Embryonic facial prominence (tissue), 1 donor: ENCODE measurements at regions not wholly inside any gene's neighbourhood (a gene's known extent, or its start where the extent isn't known, plus 50 kb on each side); places are given as distances from the start of the nearest gene placed in this dataset.
A peak's percentile ranks its signal among the peaks of the same experiment; 100 is the strongest.

ENCODE experiments used
- DNase-seq: peaks from one replicate; pipeline ENCODE4 v3.0.0-alpha.2; 2016; ENCODE audit errors: extremely low spot score

DNA sequence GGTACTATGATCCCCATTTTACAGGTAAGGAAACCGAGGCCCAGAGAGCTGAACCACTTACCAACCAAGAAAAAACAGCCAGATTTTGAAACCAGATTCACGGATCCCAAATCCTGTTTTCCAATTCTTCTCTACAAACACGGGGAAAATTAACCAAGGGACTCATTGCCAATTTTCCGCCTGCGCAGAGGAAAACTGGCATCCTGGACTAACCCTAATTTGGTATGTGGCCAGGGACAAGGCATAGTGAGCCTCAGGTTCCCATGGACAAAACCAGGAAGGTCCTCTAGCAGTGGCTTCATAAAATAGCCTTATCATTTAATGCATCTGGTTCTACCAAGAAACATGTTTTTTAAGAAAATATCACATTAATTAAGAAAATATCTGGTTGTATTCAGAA is 517.3 kb downstream of the MED13L start:
- DNase-seq, result no peak

DNA sequence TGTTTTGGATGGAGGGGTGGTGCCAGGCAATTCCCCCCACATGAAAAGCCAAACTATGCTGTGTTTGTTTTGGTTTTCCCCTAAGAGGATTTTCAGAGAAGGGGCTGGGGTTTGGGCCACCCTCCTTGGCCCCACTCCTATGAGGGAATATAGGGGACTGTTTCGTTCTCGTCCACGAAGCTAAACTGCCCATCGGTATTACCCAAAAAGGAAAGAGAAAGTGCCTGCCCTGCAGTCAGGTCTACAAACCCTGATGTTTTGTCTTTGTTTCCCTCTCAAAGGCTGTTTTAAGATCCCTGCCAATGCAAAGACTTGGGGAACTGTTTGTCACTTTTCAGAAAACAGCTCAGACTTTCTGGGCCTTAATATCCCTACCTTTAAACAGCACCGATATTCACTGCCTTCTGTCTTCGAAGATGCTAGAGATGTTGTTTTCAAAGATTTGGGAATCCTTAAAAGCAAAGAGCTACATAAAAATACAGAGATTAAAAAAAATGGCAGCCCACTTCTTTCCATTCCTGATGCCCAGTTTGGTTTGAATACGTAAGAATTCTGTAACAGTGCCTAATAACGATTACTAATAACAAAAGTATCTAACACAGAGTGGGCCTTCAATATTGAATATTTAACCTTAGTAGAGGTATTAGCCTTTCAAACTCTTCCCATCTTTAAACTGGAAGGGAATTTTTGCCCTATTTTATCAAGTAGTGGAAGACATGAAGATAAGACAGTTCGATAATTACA is 518.4 kb downstream of the MED13L start:
- no peak for DNase-seq

DNA sequence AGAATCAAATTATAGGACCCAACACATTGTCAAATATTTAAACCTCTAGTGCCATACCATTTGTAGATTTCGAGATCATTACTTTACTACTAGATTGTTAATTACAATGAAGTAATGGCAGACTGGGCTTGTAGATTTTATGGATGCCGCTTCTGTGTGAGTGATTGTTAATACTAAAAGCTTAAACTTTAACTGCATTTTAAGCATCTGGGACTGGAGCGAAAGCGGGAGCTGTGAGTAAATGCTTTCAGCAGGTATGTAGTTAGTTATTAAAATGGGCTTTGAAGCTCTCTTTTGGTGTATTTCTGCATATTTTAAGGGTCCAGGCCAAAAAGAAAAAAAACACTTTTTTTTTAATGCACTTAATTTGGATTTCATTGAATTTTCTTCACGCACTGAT is 519.3 kb downstream of the MED13L start:
- no peak for DNase-seq

DNA sequence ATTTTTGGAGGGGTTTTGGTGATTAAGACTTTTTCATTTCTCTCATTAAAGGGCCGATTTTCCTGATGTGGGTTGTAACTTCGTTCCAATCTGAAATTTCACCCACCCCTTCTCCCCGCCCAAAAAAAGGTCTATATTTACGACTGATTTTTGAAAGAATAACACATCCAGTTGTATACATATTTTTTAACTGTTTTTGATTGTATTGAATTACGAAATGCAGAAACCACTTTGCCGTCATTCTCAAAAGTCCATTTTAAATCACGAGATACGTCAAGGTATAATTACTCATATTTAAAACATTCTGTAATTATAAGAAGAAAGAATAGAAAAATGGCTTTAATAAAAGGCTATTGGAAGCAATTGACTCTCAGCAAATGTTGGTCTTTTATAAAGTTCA is 520.7 kb downstream of the MED13L start:
- no peak for DNase-seq

DNA sequence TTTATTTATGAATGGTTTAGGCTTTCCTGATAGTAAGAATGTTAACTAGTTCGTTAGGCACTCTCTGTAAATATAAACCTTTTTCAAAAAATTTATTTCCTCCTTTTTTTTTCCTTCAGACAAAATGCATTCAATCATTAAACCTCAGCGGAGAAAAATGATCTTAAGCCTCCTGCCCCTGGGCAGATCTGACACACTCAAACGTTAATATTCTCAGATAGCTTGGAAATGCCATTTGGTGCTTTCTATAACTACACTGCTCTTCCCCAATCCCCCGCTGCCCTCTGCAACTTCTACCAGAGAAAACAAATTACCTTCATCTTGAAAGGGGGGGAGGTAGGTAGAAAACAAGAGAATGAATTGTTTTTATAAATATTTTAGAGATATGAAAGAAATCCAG is 521.2 kb downstream of the MED13L start:
- no peak for DNase-seq

DNA sequence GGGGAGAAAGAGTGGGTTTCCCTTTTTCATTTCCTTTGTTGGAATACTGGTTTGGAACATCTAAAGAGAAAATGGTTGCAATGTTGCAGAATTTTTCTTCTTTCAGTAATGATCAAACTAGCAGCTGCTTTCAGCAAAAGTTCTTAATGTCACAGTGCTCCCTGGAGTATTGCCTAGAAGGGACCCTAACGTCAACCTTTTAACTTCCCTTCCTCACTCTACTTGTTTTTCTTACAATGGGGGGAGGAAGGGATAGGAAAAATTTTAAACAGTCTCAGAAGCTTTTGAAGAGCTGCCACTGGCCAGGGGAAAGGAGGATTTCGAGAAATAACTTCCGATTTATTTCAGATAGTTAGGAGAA is 521.8 kb downstream of the MED13L start:
- no peak for DNase-seq

DNA sequence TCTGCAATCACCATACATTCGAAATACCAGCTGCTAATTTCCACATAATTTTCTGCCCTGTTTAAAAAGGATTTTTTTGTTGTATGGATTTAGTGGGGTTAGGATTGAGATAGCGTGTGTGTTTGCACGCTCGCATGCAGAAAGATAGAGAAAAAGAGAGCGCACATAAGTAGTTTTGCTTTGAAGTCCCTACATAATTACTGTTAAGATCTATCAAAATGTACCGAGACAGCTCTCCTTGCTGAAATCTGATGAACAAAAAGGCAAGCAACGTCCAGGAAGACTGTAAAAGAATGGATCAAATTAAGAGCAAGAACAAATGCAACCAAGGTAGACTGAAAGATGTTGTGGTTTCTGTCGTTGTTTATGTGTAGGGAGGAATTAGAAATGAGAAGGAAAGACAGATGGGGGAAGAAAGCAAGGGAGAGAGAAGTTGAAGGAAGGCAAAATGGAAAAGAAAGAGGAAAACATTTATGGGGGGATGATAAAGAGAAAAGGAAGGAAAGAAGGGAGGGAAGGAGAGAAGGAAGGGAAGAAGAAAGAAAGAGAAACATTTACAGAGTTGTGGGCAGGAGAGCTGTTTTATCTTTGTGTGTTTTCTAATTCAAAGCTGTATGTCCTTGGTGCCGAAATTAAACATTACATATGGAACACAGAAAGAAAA is 522.3 kb downstream of the MED13L start:
- no peak for DNase-seq

DNA sequence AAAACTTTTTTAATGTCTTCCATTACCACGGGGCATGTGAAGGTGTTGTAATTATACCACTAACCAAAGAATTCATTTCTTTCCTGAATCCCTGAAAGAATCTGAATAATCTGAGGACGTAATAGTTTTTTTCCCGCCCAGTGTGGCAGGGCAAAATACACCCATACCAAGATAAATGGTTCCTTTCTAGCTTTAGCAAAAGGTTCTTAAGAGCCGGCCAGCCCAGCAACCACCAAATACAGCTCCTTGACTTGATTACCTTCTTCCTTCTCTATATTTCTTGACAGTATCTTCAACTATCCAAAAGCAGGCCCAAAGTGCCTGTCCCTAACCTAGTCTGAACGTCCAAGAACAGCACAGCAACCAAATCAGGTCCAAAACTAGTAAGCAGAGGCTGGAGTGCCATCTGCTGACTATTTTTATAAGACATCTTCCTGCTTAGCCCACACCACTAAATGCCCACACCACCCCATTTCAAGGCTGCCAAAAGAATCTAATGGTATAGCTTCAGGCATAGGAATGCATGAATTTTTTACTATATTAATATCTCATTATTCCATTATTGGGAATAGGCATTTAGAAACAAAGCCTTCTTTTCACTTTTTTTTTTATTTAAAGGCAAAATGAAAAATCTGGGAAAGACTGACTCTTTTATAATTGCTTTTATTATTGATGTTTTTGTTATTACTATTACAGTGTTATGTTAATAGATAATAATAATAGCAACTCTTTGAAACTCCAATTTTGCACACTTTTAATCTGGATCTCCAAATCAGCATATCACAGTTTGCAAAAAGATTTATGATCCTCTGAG is 524.4 kb downstream of the MED13L start:
- peak; percentile 69 for DNase-seq

DNA sequence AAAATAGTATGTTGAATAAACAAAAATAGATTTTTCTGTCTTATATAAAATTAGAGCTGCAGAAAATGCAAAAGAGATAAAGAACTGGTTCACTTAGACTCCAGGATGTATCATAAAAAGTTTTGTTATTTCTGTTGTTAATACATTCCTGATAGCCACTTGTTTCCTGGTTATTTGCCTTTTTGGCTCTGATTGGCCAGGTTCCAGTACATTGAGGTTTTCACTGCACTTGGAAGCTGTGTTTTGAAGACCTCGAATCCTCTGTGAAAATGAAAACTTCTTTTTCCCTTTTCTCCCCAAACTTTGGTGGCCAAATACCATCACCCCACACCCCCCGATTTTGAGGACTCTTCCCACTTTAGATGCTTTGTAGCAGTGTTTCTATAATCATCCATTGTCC is 525.3 kb downstream of the MED13L start:
- no peak for DNase-seq

DNA sequence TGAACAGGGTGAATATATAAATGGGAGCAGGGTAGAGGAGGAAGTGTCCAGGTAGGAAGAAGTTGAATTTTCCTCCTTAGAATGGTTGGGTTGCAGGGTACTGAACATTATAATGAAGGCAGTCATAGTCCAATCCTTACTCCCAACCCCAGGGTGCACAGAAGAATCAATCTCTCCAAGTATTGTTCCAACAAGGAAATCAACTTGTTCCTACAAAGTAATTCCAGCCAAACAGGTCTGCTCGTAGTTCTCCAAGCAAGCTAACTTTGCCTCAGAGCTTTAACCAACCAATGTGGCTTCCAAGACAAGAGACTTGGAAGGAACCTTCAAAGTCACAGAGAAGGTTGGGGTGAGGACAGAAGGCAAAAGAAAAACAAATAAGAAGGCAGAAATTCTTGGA is 527.2 kb downstream of the MED13L start:
- no peak for DNase-seq

DNA sequence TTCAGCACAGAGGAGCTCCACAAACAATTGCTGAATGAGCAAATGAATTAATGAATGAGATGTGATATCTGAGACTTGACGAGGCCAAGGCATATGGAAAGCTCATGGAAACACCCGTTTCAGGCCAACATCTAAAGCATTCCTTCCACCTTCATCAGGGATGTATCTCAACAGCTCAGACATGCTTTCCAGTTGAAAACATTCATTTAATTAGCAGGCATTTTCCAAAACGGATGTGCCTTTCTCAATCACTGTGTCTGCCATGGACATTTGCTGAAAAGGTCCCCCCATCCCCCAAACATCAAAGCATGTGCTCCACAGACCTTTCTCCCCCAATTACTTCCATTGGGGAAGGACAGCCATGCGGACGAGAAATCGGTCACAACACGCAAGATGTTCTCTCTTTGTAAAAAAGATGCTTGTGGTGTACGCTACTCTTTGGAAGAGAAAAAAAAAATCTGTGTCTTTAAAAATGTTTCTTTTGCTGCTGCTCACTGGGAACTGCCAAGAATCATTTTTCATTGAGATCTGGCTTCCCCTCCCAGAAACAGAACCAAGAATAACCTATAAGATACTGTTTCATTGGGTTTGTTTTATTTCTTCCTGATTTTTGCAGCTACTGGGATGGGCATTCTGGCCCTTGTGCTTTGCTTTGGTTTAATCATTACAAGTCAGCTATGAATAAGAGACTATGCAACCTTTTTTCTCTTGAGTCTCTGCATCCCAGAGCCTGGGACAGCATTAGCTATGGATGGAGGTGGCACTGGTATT is 528.2 kb downstream of the MED13L start:
- DNase-seq, result no peak

DNA sequence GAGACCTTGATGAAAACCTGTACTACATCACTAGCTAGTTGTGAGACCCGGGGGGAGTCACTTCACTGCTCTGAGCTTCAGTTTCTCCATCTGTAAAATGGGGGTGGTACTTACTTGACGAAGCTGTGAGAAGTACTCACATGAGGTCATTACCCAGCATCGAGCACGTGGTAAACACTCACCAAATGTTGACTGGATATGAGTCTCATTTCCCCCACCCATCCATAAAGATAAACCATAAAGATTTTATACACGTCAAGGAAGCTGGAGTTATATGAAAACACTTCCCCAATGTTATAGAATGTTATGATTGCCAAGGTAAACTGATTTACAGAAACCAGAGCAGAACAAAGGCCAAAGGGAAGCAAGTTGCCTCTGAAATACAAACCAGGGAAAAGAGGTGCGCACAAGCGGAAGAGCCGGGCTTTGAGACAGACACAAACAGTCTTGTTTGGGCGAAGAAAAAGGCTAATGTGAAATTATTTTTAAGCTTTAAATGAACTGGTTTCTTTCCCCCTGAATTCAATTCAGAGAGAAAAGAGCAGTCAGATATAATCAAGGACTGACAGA is 536.8 kb downstream of the MED13L start:
- DNase-seq, result no peak

DNA sequence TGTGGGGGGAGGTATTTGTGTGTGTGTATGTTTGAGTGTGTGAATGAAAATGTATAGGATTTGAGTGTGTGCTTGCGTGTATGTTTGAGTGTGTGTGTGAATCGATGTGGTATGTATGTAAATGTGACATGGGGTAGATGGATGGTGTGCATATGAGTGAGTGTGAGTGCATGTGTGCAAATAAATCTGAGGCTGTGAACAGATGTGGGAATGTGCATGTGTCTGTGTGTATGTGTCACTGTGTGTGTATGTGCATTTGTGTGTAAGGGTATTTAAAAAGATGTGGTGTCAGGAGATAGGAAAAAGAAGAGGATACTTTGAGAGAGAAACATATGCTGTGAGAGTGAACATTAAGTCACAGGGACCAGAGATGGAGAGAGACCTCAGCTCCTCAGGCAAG is 539.6 kb downstream of the MED13L start:
- DNase-seq, result no peak

DNA sequence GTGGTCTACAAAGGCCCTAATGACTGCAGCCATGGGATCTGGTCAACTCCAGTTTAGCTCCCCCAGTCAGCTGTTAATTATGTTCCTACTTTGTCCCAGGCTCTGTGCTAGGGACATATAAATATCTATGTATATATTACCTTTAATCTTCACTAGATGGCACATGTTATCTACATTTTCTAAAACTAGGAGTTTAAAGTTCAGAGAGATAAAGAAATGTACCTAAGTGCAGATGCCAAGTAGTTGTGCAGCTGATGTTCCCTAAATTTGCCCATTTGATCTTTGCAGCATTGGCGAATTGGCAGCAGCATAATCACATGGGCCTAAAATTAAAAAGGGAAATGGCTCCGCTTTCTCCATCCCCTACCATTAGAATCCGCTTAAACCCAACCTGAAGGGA is 541.1 kb downstream of the MED13L start:
- DNase-seq, result no peak

DNA sequence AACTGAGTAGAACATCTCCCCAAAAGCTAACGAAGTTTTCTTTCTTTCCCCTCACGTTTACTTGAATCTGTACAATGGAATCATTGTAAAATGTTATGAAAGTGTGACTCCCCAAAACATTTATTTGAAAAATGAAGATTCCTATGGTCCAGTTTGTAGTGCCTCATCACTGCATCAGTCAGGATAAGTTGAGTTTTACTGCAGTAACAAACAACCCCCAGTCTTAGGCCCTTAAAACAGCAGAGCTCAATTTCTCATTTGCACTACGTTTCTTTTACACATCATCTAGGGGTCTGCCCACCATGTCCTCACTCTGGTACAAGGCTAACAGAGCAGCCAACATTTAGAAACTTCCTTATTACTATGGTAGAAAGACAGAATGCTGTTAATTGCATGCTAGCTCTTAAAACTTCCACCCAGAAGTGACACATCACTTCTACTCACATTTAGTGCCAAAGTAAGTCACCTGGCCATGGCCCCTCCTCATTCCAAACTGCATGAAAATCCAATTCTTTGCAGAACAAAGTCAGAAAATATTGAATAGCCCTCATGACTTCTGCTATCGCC is 546.4 kb downstream of the MED13L start:
- no peak for DNase-seq

DNA sequence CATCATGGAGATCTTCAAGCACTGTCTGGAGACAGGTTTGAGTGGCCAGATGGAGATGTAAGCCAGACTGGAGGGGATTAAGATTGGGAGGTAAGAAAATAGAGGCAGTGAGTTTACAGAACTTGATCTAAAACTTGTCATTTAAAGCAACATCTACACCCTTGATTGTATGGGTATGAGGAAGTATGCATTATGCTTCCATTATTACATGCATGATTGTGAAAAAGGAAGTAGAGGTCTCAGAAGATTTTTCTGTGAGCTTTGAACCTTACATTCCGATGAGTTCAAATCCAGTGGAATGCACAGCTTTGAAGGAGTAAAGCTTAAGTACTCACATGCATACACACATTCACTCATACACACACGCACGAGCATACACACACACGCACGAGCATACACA is 550.8 kb downstream of the MED13L start:
- no peak for DNase-seq

DNA sequence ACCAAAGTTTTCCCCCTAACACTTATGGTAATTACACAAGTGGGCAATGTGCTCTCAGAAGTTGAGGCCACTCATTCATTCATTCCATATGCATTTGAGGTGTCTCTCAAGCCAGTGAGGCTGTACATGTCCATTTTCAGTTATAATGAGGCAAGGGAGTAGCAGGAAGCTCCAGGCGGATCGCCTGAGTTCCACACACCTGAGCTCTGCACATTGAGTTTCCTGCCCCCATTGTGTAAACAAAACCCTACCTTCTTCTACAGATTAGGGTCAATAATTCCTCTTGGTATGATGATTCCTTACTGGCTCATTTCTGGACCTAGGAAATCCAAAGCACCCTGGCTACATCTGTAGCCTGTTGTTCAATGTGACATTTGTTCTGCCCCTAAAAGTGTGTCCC is 555.3 kb downstream of the MED13L start:
- DNase-seq, result no peak

DNA sequence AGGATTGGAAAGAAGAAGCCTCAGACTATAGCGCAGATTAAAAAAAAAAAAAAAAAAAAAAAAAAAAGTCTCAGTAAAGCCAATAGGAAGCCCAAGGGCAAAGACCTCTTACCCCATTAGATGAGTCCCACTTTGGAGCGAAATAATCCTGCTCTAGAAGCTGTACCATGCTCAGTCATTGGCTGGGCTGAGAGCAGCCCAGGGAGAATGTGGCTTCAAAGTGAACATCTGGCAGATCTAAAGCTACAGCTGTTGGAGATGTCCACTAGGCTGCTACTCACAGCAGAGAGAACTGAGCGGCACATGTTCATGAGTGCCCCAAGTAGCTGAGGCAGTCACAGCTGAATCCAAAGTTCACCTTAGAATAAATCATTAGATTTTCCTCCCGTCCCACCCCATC is 560.9 kb downstream of the MED13L start:
- DNase-seq, result no peak

DNA sequence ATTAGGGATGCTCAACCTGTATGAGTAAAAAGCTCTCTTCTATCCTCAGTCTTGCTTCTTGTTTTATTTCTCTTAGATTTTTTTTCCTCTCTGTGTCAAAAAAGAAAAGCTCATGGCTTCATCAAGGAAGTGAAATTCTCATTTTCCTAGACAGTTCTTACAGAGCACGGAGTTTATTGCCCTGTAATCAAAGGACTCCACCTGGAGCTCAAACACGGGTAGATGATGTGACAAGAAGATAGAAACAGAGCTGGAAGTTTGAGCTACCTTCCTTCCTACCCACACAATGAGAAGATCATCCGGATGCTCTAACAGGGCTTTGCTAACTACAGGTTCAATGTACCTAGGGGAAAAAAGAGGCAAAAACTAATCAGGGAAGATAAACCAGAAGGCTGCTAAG is 564.8 kb downstream of the MED13L start:
- no peak for DNase-seq

DNA sequence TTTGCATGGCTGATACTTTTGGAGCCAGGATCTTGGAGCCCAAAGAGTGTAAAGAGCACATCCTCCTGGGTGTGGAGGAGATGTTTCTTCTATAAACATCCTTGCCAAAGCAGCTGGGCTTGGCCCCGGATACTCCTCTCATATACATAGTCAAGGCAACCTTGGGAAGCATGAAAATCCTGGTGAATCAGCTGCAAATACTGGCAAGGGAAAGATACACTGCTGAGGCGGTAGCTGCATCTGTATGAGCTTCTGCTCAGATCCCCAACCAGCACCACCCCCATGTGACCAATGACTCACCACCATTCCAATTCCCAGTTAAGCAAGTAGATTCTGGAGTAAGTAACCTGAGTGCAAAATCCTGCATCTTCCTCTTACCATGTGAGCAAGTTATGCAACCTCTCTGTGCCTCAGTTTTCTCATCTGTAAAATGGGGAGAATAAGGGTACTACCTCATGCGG is 567.4 kb downstream of the MED13L start:
- no peak for DNase-seq

DNA sequence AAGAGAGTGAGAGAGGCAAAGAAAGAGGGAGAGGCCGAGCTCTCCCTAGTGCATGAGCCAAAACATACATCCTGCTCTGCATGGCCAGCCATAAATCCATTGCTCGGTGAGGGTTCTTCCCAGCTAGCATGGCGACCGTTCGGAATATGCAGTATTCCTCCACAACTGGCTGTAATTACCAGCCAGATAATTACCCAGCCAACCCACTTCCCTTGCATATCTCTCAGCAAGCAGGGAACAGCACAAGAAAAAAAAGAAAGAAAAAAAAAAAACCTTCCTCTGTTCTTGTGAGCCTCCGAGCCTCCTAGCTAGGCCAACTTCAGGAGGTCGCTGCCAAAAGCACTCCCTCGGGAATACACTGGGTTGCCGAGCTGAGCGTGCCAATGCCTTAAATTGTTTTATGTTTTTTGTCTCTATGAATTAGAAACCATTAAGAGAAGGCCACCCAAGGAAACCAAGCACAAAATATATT is 567.9 kb downstream of the MED13L start:
- DNase-seq, result no peak
